HCT116 (cell line): ENCODE measurements at regions not wholly inside any gene's neighbourhood (a gene's known extent, or its start where the extent isn't known, plus 50 kb on each side); places are given as distances from the start of the nearest gene placed in this dataset.
A peak's percentile ranks its signal among the peaks of the same experiment; 100 is the strongest.

Experiments
- CBX3 ChIP-seq: IDR thresholded peaks from 2 replicates; pipeline ENCODE4 v1.6.1; 2012; ENCODE audit warnings: low read depth
- CTCF ChIP-seq, 3 experiments: fragments of 200-600 bp in 1 of 3; sonication (generic) in 1 of 3; IDR thresholded peaks in 2 of 3; conservative IDR thresholded peaks in 1 of 3; 2 replicates each; pipeline ENCODE4 v1.5.1; 2012 to 2017; ENCODE audit warnings: low read depth in 2 of 3, low read length in 2 of 3, antibody characterized with exemption in 1 of 3, borderline replicate concordance in 1 of 3, control low read depth in 1 of 3, mild to moderate bottlenecking in 1 of 3, mixed read lengths in 1 of 3, mixed run types in 1 of 3, moderate library complexity in 1 of 3; ENCODE audit not compliant: insufficient read depth in 1 of 3
- EGR1 ChIP-seq: IDR thresholded peaks from 2 replicates; pipeline ENCODE4 v1.6.1; 2012; ENCODE audit warnings: low read depth
- ELF1 ChIP-seq: IDR thresholded peaks from 2 replicates; pipeline ENCODE4 v1.6.1; 2012; ENCODE audit warnings: low read depth, borderline replicate concordance
- EZH2 ChIP-seq: fragments of 200-600 bp; sonication (generic); IDR thresholded peaks from 2 replicates; pipeline ENCODE4 v1.6.1; 2017; ENCODE audit warnings: antibody characterized with exemption, mixed run types
- EZH2phosphoT487 ChIP-seq: fragments of 200-600 bp; IDR thresholded peaks from 2 replicates; pipeline ENCODE4 v1.6.1; 2018; ENCODE audit warnings: antibody characterized with exemption, borderline replicate concordance
- FOSL1 ChIP-seq: IDR thresholded peaks from 2 replicates; pipeline ENCODE4 v1.6.1; 2012; ENCODE audit warnings: low read depth
- JUND ChIP-seq: IDR thresholded peaks from 2 replicates; pipeline ENCODE4 v1.6.1; 2012
- POLR2A ChIP-seq: IDR thresholded peaks from 2 replicates; pipeline ENCODE4 v1.7.0; 2011; ENCODE audit warnings: borderline replicate concordance; ENCODE audit not compliant: insufficient read depth, insufficient read length; ENCODE audit errors: extremely low read depth
- POLR2AphosphoS5 ChIP-seq: IDR thresholded peaks from 2 replicates; pipeline ENCODE4 v1.6.1; 2011; ENCODE audit warnings: mild to moderate bottlenecking, low read depth, low read length, moderate library complexity
- RAD21 ChIP-seq: IDR thresholded peaks from 2 replicates; pipeline ENCODE4 v1.6.1; 2012; ENCODE audit warnings: low read depth, mild to moderate bottlenecking
- SP1 ChIP-seq: IDR thresholded peaks from 2 replicates; pipeline ENCODE4 v1.6.1; 2012; ENCODE audit warnings: low read depth
- YY1 ChIP-seq: IDR thresholded peaks from 2 replicates; pipeline ENCODE4 v1.6.1; 2011; ENCODE audit warnings: low read length, low read depth, moderate library complexity, mild to moderate bottlenecking; ENCODE audit not compliant: insufficient replicate concordance; ENCODE audit errors: extremely low read depth
- ZFX ChIP-seq: fragments of 450-650 bp; IDR thresholded peaks from 2 replicates; pipeline ENCODE4 v1.6.1; 2017

GRCh38 chr9:106286249-106286648 is 576.7 kb upstream of the ZNF462 start:
- TF ChIP-seq POLR2A (no peak), CTCF (IDR thresholded peaks at IDR 0.05 in 2 of 3, conservative IDR thresholded peaks at IDR 0.05 in 1 of 3; ENCODE audit: borderline replicate concordance in 1 of 3, insufficient read depth in 1 of 3, low read depth in 2 of 3, low read length in 2 of 3) (peak; percentile 44 to 73 (median 46)), ELF1 (no peak), EZH2 (no peak), ZFX (no peak), RAD21 (peak; percentile 52; the same call in 1 of the 2 replicates), POLR2AphosphoS5 (no peak), JUND (no peak), EGR1 (no peak), FOSL1 (no peak), SP1 (no peak), EZH2phosphoT487 (no peak), CBX3 (no peak), YY1 (no peak)
